Activated B cell treated with CpG ODN at 0.5 μM for 24 hours (primary cell): ENCODE measurements at regions not wholly inside any gene's neighbourhood (a gene's known extent, or its start where the extent isn't known, plus 50 kb on each side); places are given as distances from the start of the nearest gene placed in this dataset.
A peak's percentile ranks its signal among the peaks of the same experiment; 100 is the strongest.

Source experiments
- ATAC-seq: fragments of 200-7000 bp; cut with Tn5 transposase; one replicate; pipeline ENCODE4 v1.10.0; 2021; ENCODE audit warnings: low read depth, mild to moderate bottlenecking, moderate library complexity
- CTCF ChIA-PET: fragments of 350-600 bp; sonication (Branson Sonifier 250); formaldehyde crosslinking; loops from one replicate; lab custom pipeline; 2021; ENCODE audit warnings: antibody characterized with exemption; lab: Charles Lee
- POLR2A ChIA-PET: fragments of 350-600 bp; sonication (Branson Sonifier 250); formaldehyde crosslinking; loops from one replicate; lab custom pipeline; 2021; ENCODE audit warnings: antibody characterized with exemption; lab: Charles Lee
- DNase-seq: peaks from one replicate; pipeline ENCODE4 v3.0.0; 2022
- H3K27ac Mint-ChIP-seq: one replicate; pipeline ENCODE4 v1.8.0; 2020; ENCODE audit warnings: mixed read lengths
- H3K27me3 Mint-ChIP-seq: one replicate; pipeline ENCODE4 v1.8.0; 2021; ENCODE audit warnings: mixed read lengths
- H3K36me3 Mint-ChIP-seq: one replicate; pipeline ENCODE4 v1.8.0; 2021; ENCODE audit warnings: low read depth, mixed read lengths
- H3K4me1 Mint-ChIP-seq: one replicate; pipeline ENCODE4 v1.8.0; 2021; ENCODE audit warnings: mixed read lengths
- H3K4me3 Mint-ChIP-seq: one replicate; pipeline ENCODE4 v1.8.0; 2020; ENCODE audit warnings: mild to moderate bottlenecking, mixed read lengths
- H3K9me3 Mint-ChIP-seq: one replicate; pipeline ENCODE4 v1.8.0; 2020; ENCODE audit warnings: mixed read lengths
- CTCF ChIP-seq: fragments of 200-600 bp; IDR thresholded peaks from one replicate; pipeline ENCODE4 v1.8.0; 2022; ENCODE audit warnings: antibody characterized with exemption, mild to moderate bottlenecking
- intact Hi-C: fragments of 100-400 bp; cut with micrococcal nuclease; formaldehyde crosslinking; loops from one replicate; pipeline ENCODE4 v1.15.1; 2024

- Mint-ChIP-seq H3K27me3 (no peaks in the 10 kb centered on the region), H3K9me3 (peaks cover 3% of the 10 kb centered on the region), H3K4me3 (peak overlapping the region; percentile 55), H3K27ac (no peak overlapping the region), H3K4me1 (peaks cover 6% of the 10 kb centered on the region), H3K36me3 (no peaks in the 10 kb centered on the region)
- ATAC-seq, result no peak
- ChIA-PET POLR2A (no interaction called here), CTCF (no interaction called here)
- no peak for DNase-seq
- no peak for TF ChIP-seq CTCF
- intact Hi-C loops, result no loop called here
Measured at GRCh38 chr5:62689599-62690368, 111.2 kb downstream of the LRRC70 start.

- ChIA-PET CTCF (no interaction called here), POLR2A (no interaction called here)
- H3K27me3 Mint-ChIP-seq, result no peaks in the 10 kb centered on the region
- H3K4me3 Mint-ChIP-seq, result no peak overlapping the region
- TF ChIP-seq CTCF, result no peak
- H3K4me1 Mint-ChIP-seq, result peaks cover 6% of the 10 kb centered on the region
- H3K36me3 Mint-ChIP-seq, result no peaks in the 10 kb centered on the region
- ATAC-seq (no peak), DNase-seq (no peak)
- no peak overlapping the region for H3K27ac Mint-ChIP-seq
- intact Hi-C loops, result no loop called here
- peaks cover 3% of the 10 kb centered on the region for H3K9me3 Mint-ChIP-seq
Measured at GRCh38 chr5:62686692-62687091, 108.1 kb downstream of the LRRC70 start.

GRCh38 chr5:62685221-62685620 is 106.6 kb downstream of the LRRC70 start:
- no peaks in the 10 kb centered on the region for H3K36me3 Mint-ChIP-seq
- no peaks in the 10 kb centered on the region for H3K27me3 Mint-ChIP-seq
- ChIA-PET POLR2A (no interaction called here), CTCF (no interaction called here)
- no peak for TF ChIP-seq CTCF
- no peak overlapping the region for H3K4me3 Mint-ChIP-seq
- no peak for ATAC-seq
- no peak overlapping the region for H3K27ac Mint-ChIP-seq
- peaks cover 6% of the 10 kb centered on the region for H3K4me1 Mint-ChIP-seq
- intact Hi-C loops, result no loop called here
- H3K9me3 Mint-ChIP-seq, result peaks cover 3% of the 10 kb centered on the region
- DNase-seq, result no peak

GRCh38 chr5:62684310-62684709 is 105.7 kb downstream of the LRRC70 start:
- no peak for DNase-seq
- no peak overlapping the region for H3K27ac Mint-ChIP-seq
- no peaks in the 10 kb centered on the region for H3K36me3 Mint-ChIP-seq
- ChIA-PET POLR2A (no interaction called here), CTCF (no interaction called here)
- intact Hi-C loops, result no loop called here
- no peak for ATAC-seq
- H3K9me3 Mint-ChIP-seq, result peaks cover 3% of the 10 kb centered on the region
- H3K4me1 Mint-ChIP-seq, result no peaks in the 10 kb centered on the region
- H3K4me3 Mint-ChIP-seq, result no peak overlapping the region
- TF ChIP-seq CTCF, result no peak
- no peaks in the 10 kb centered on the region for H3K27me3 Mint-ChIP-seq

- intact Hi-C loops, result no loop called here
- DNase-seq (no peak), ATAC-seq (no peak)
- ChIA-PET CTCF (no interaction called here), POLR2A (no interaction called here)
- no peaks in the 10 kb centered on the region for H3K4me1 Mint-ChIP-seq
- H3K27ac Mint-ChIP-seq, result no peak overlapping the region
- H3K27me3 Mint-ChIP-seq, result no peaks in the 10 kb centered on the region
- no peak overlapping the region for H3K4me3 Mint-ChIP-seq
- H3K36me3 Mint-ChIP-seq, result no peaks in the 10 kb centered on the region
- TF ChIP-seq CTCF, result no peak
- H3K9me3 Mint-ChIP-seq, result peaks cover 10% of the 10 kb centered on the region
Measured at GRCh38 chr5:62682059-62682458, 103.4 kb downstream of the LRRC70 start.
